GM12891 (cell line): ENCODE measurements at regions not wholly inside any gene's neighbourhood (a gene's known extent, or its start where the extent isn't known, plus 50 kb on each side); places are given as distances from the start of the nearest gene placed in this dataset.

Source experiments
- POLR2A ChIP-seq: IDR thresholded peaks from 2 replicates; pipeline ENCODE4 v1.6.1; 2011; ENCODE audit warnings: low read depth, low read length, control low read depth
- POLR2AphosphoS5 ChIP-seq: IDR thresholded peaks from 2 replicates; pipeline ENCODE4 v1.6.1; 2011; ENCODE audit warnings: low read depth, low read length, control low read depth
- POU2F2 ChIP-seq: IDR thresholded peaks from 2 replicates; pipeline ENCODE4 v1.6.1; 2011; ENCODE audit warnings: low read depth, mild to moderate bottlenecking, control low read depth, low read length, moderate library complexity
- SPI1 ChIP-seq: IDR thresholded peaks from 2 replicates; pipeline ENCODE4 v1.6.1; 2011; ENCODE audit warnings: low read depth, low read length, control low read depth
- TAF1 ChIP-seq: IDR thresholded peaks from 2 replicates; pipeline ENCODE4 v1.6.1; 2011; ENCODE audit warnings: low read depth, low read length, control low read depth

GRCh38 chr2:147696426-147696825, 148.4 kb upstream of the ACVR2A start:
- TF ChIP-seq POLR2A (no peak), POLR2AphosphoS5 (no peak), SPI1 (no peak), TAF1 (no peak), POU2F2 (no peak)
